Panc1 (cell line): ENCODE measurements at regions not wholly inside any gene's neighbourhood (a gene's known extent, or its start where the extent isn't known, plus 50 kb on each side); places are given as distances from the start of the nearest gene placed in this dataset.

Experiments
- CTCF ChIP-seq: fragments of 450-650 bp; IDR thresholded peaks from 2 replicates; pipeline ENCODE4 v1.5.1; 2017; ENCODE audit warnings: mild to moderate bottlenecking
- POLR2AphosphoS5 ChIP-seq: IDR thresholded peaks from 2 replicates; pipeline ENCODE4 v1.6.1; 2012; ENCODE audit warnings: mild to moderate bottlenecking, low read depth, low read length, moderate library complexity
- REST ChIP-seq, 2 experiments: IDR thresholded peaks; 2 replicates each; pipeline ENCODE4 v1.6.1; 2011 to 2012; ENCODE audit warnings: low read depth in 2 of 2, control low read depth in 1 of 2, low read length in 1 of 2, mild to moderate bottlenecking in 1 of 2, moderate library complexity in 1 of 2; ENCODE audit not compliant: insufficient read depth in 1 of 2

- TF ChIP-seq CTCF, result no peak
- no peak for TF ChIP-seq POLR2AphosphoS5
- no peak for TF ChIP-seq REST (IDR thresholded peaks at IDR 0.05; ENCODE audit: insufficient read depth in 1 of 2, low read depth in 2 of 2, low read length in 1 of 2)
These were observed 344.8 kb upstream of the GRM7 start for GRCh38 chr3:6516143-6516542.
